Esophagus muscularis mucosa (tissue), 4 donors: ENCODE measurements at regions not wholly inside any gene's neighbourhood (a gene's known extent, or its start where the extent isn't known, plus 50 kb on each side); places are given as distances from the start of the nearest gene placed in this dataset.

Experiments
- DNase-seq: peaks from one replicate; pipeline ENCODE4 v3.0.0-alpha.2; 2017; ENCODE audit errors: extremely low spot score
- H3K27ac ChIP-seq, 4 donors: fragments of 200-600 bp; sonication (generic); replicated peaks in 1 of 4; 1 replicate in 3 of 4; 2 replicates in 1 of 4; pipeline ENCODE4 v1.5.1; 2016 to 2019; ENCODE audit warnings: mild to moderate bottlenecking in 1 of 4
- H3K27me3 ChIP-seq, 4 donors: fragments of 200-600 bp; sonication (generic); one replicate each; pipeline versions ENCODE4 v1.5.1 to v1.6.0; 2016 to 2019
- H3K36me3 ChIP-seq, 4 donors: fragments of 200-600 bp; sonication (generic); one replicate each; pipeline ENCODE4 v1.5.1; 2016 to 2019
- H3K4me1 ChIP-seq, 4 donors: fragments of 200-600 bp; sonication (generic); one replicate each; pipeline ENCODE4 v1.5.1; 2016 to 2019
- H3K4me3 ChIP-seq, 4 donors: fragments of 200-600 bp; sonication (generic); 1 replicate in 2 of 4; 2 replicates in 2 of 4; pipeline ENCODE4 v1.5.1; 2016 to 2019; ENCODE audit warnings: mild to moderate bottlenecking in 4 of 4, moderate library complexity in 1 of 4
- H3K9me3 ChIP-seq, 4 donors: fragments of 200-600 bp; sonication (generic); 1 replicate in 3 of 4; 2 replicates in 1 of 4; pipeline ENCODE4 v1.5.1; 2016 to 2019
- CTCF ChIP-seq, 3 experiments: fragments of 200-600 bp in 2 of 3; fragments of 450-650 bp in 1 of 3; sonication (generic) in 2 of 3; IDR thresholded peaks; one replicate each; pipeline ENCODE4 v1.5.1; 2017 to 2019; ENCODE audit warnings: antibody characterized with exemption in 3 of 3, mild to moderate bottlenecking in 2 of 3, moderate library complexity in 1 of 3
- EP300 ChIP-seq: sonication (generic); formaldehyde crosslinking; IDR thresholded peaks from one replicate; pipeline ENCODE4 v1.6.1; 2017; ENCODE audit warnings: antibody characterized with exemption
- POLR2A ChIP-seq: fragments of 450-650 bp; IDR thresholded peaks from one replicate; pipeline ENCODE4 v1.6.1; 2017; ENCODE audit warnings: antibody characterized with exemption, moderate library complexity, mild to moderate bottlenecking, low read depth
- POLR2AphosphoS5 ChIP-seq, 2 donors: sonication (generic); formaldehyde crosslinking; IDR thresholded peaks; one replicate each; pipeline ENCODE4 v1.6.1; 2017; ENCODE audit warnings: antibody characterized with exemption in 2 of 2
- WGBS: methylation state at CpG from one replicate; pipeline ENCODE4 v1.1.5; 2018; 5-methylcytosine and 5-hydroxymethylcytosine counted together
- intact Hi-C: fragments of 100-400 bp; cut with DNase I; formaldehyde crosslinking; loops from one replicate; pipeline ENCODE4 v1.15.1; 2023

GRCh38 chr17:27216836-27217235, 77.1 kb upstream of the WSB1 start:
- Histone ChIP-seq H3K9me3 (no peaks in the 10 kb centered on the region), H3K36me3 (no peaks in the 10 kb centered on the region), H3K4me3 (no peak overlapping the region), H3K27ac (no peak overlapping the region), H3K27me3 (no peaks in the 10 kb centered on the region), H3K4me1 (no peaks in the 10 kb centered on the region)
- intact Hi-C loops = no loop called here
- no peak for DNase-seq
- 94% methylated on average over 1 of the region's 1 CpG for WGBS
- TF ChIP-seq CTCF (IDR thresholded peaks at IDR 0.05) (no peak), POLR2AphosphoS5 (IDR thresholded peaks at IDR 0.05) (no peak), EP300 (no peak), POLR2A (no peak)

GRCh38 chr17:27217631-27218030, 76.3 kb upstream of the WSB1 start:
- no peaks in the 10 kb centered on the region for H3K36me3 ChIP-seq
- H3K4me1 ChIP-seq = no peaks in the 10 kb centered on the region
- H3K9me3 ChIP-seq = no peaks in the 10 kb centered on the region
- no peak for DNase-seq
- intact Hi-C loops = no loop called here
- no peak for TF ChIP-seq EP300
- no peak overlapping the region for H3K4me3 ChIP-seq
- WGBS = 86% methylated on average over 5 of the region's 5 CpGs
- H3K27ac ChIP-seq = no peak overlapping the region
- no peaks in the 10 kb centered on the region for H3K27me3 ChIP-seq

- no peaks in the 10 kb centered on the region for H3K36me3 ChIP-seq
- 85% methylated on average over 3 of the region's 3 CpGs for WGBS
- H3K9me3 ChIP-seq = no peaks in the 10 kb centered on the region
- no peaks in the 10 kb centered on the region for H3K27me3 ChIP-seq
- DNase-seq = no peak
- TF ChIP-seq POLR2A (no peak), POLR2AphosphoS5 (IDR thresholded peaks at IDR 0.05) (no peak), CTCF (IDR thresholded peaks at IDR 0.05) (no peak), EP300 (no peak)
- intact Hi-C loops = no loop called here
- no peak overlapping the region for H3K4me3 ChIP-seq
- no peak overlapping the region for H3K27ac ChIP-seq
- no peaks in the 10 kb centered on the region for H3K4me1 ChIP-seq
These were observed 75.9 kb upstream of the WSB1 start for GRCh38 chr17:27218041-27218440.

- H3K27ac ChIP-seq = no peak overlapping the region
- H3K27me3 ChIP-seq = no peaks in the 10 kb centered on the region
- WGBS = 89% methylated on average over 6 of the region's 6 CpGs
- no peak overlapping the region for H3K4me3 ChIP-seq
- no peaks in the 10 kb centered on the region for H3K36me3 ChIP-seq
- H3K9me3 ChIP-seq = no peaks in the 10 kb centered on the region
- peak; percentile 55 for DNase-seq
- no peak for TF ChIP-seq POLR2A
- intact Hi-C loops = no loop called here
- H3K4me1 ChIP-seq = no peaks in the 10 kb centered on the region
These were observed 75.0 kb upstream of the WSB1 start for GRCh38 chr17:27218719-27219488.

GRCh38 chr17:27222515-27222914, 71.4 kb upstream of the WSB1 start:
- no peak for DNase-seq
- Histone ChIP-seq H3K27ac (no peak overlapping the region), H3K4me1 (no peaks in the 10 kb centered on the region), H3K27me3 (no peaks in the 10 kb centered on the region), H3K4me3 (no peak overlapping the region), H3K9me3 (peaks cover 0 to 4% (median 0%) of the 10 kb centered on the region in 4 donors), H3K36me3 (no peaks in the 10 kb centered on the region)
- intact Hi-C loops = no loop called here
- TF ChIP-seq CTCF (IDR thresholded peaks at IDR 0.05) (no peak), POLR2AphosphoS5 (IDR thresholded peaks at IDR 0.05) (no peak), EP300 (no peak)
- 88% methylated on average over 1 of the region's 1 CpG for WGBS
